ENCODE measurements at regions not wholly inside any gene's neighbourhood (a gene's known extent, or its start where the extent isn't known, plus 50 kb on each side); places are given as distances from the start of the nearest gene placed in this dataset.

DNA sequence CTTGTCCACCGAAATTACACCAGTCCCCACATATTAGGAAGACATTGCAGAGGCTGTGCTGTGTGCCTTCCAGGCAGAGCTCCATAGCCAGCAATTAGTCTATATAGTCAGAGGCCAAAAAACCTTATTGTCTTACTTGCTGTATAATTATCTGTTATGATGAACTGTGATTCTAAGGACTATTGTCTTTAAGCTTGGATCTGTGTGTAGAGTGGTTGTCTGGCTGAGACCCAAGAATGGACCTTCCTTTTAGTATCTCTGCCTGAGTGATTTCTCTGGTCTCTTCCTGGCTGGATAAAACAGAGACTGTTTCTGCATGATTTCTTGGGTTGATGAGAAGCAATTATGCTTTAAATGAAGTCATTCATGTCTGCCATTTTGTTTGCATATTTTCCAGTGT lies 465.3 kb downstream of the PRKD1 start:
- FAIRE-seq, result no peak
- no peak overlapping the region for H3K9ac ChIP-seq (ENCODE audit: low read length in 3 of 3)
- H3K4me1 ChIP-seq (ENCODE audit: control insufficient read depth in 2 of 3, insufficient read depth in 2 of 3, low read depth in 1 of 3, low read length in 3 of 3), result no peaks in the 10 kb centered on the region
- no peaks in the 10 kb centered on the region for H3K36me3 ChIP-seq (ENCODE audit: control insufficient read depth in 2 of 3, insufficient read depth in 3 of 3, low read length in 3 of 3)
- H3K27me3 ChIP-seq (ENCODE audit: control insufficient read depth, insufficient read depth, low read length), result no peaks in the 10 kb centered on the region
- DNase-seq, result no peak
- intact Hi-C loops (cut with DNase I), result no loop called here
- TF ChIP-seq CTCF (IDR thresholded peaks at IDR 0.05; ENCODE audit: borderline replicate concordance, extremely low read depth, insufficient read depth), result no peak
- H3K27ac ChIP-seq (ENCODE audit: low read depth in 2 of 2, low read length in 2 of 2), result no peak overlapping the region
- H3K9me3 ChIP-seq (ENCODE audit: control insufficient read depth in 2 of 3, insufficient read depth in 1 of 3, low read length in 3 of 3), result no peaks in the 10 kb centered on the region
- H3K4me3 ChIP-seq (ENCODE audit: low read length in 3 of 3), result no peak overlapping the region

GRCh38 chr14:29462772-29463171 lies 464.9 kb downstream of the PRKD1 start:
- H3K27ac ChIP-seq (ENCODE audit: low read depth in 2 of 2, low read length in 2 of 2), result no peak overlapping the region
- no peak overlapping the region for H3K9ac ChIP-seq (ENCODE audit: low read length in 3 of 3)
- no peak overlapping the region for H3K4me3 ChIP-seq (ENCODE audit: low read length in 3 of 3)
- TF ChIP-seq CTCF (IDR thresholded peaks at IDR 0.05; ENCODE audit: borderline replicate concordance, extremely low read depth, insufficient read depth), result no peak
- FAIRE-seq, result no peak
- H3K4me1 ChIP-seq (ENCODE audit: control insufficient read depth in 2 of 3, insufficient read depth in 2 of 3, low read depth in 1 of 3, low read length in 3 of 3), result no peaks in the 10 kb centered on the region
- no peaks in the 10 kb centered on the region for H3K9me3 ChIP-seq (ENCODE audit: control insufficient read depth in 2 of 3, insufficient read depth in 1 of 3, low read length in 3 of 3)
- no peaks in the 10 kb centered on the region for H3K36me3 ChIP-seq (ENCODE audit: control insufficient read depth in 2 of 3, insufficient read depth in 3 of 3, low read length in 3 of 3)
- H3K27me3 ChIP-seq (ENCODE audit: control insufficient read depth, insufficient read depth, low read length), result no peaks in the 10 kb centered on the region
- intact Hi-C loops (cut with DNase I), result no loop called here
- DNase-seq, result no peak

- no peak overlapping the region for H3K4me3 ChIP-seq (ENCODE audit: low read length in 3 of 3)
- intact Hi-C loops (cut with DNase I), result no loop called here
- FAIRE-seq (no peak), DNase-seq (no peak)
- TF ChIP-seq CTCF (IDR thresholded peaks at IDR 0.05; ENCODE audit: borderline replicate concordance, extremely low read depth, insufficient read depth), result no peak
- no peaks in the 10 kb centered on the region for H3K9me3 ChIP-seq (ENCODE audit: control insufficient read depth in 2 of 3, insufficient read depth in 1 of 3, low read length in 3 of 3)
- no peaks in the 10 kb centered on the region for H3K27me3 ChIP-seq (ENCODE audit: control insufficient read depth, insufficient read depth, low read length)
- no peaks in the 10 kb centered on the region for H3K36me3 ChIP-seq (ENCODE audit: control insufficient read depth in 2 of 3, insufficient read depth in 3 of 3, low read length in 3 of 3)
- no peaks in the 10 kb centered on the region for H3K4me1 ChIP-seq (ENCODE audit: control insufficient read depth in 2 of 3, insufficient read depth in 2 of 3, low read depth in 1 of 3, low read length in 3 of 3)
- no peak overlapping the region for H3K9ac ChIP-seq (ENCODE audit: low read length in 3 of 3)
- H3K27ac ChIP-seq (ENCODE audit: low read depth in 2 of 2, low read length in 2 of 2), result no peak overlapping the region
Observed at GRCh38 chr14:29463727-29464395, 463.8 kb downstream of the PRKD1 start.

DNA sequence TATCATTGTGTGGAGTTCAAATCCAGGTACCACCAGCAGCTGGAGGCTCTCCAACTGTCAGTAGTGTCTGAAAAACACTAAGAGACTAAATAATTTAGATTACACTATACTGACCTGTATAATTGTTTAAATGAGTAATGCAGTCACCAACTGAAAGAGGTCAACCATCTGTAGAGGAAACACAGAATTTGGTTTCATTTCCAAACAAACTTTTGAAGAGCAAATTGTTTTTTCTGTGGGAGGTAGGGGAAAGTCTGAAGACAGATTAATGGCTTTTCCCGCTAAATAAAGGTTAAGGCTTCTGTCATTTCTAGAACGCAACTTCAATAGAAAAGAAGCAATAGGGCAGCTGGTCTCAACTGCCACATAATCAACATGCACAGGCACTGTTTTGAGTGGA lies 462.6 kb downstream of the PRKD1 start:
- DNase-seq (no peak), FAIRE-seq (no peak)
- TF ChIP-seq CTCF (IDR thresholded peaks at IDR 0.05; ENCODE audit: borderline replicate concordance, extremely low read depth, insufficient read depth), result no peak
- intact Hi-C loops (cut with DNase I), result no loop called here
- H3K4me3 ChIP-seq (ENCODE audit: low read length in 3 of 3), result no peak overlapping the region
- no peaks in the 10 kb centered on the region for H3K4me1 ChIP-seq (ENCODE audit: control insufficient read depth in 2 of 3, insufficient read depth in 2 of 3, low read depth in 1 of 3, low read length in 3 of 3)
- no peaks in the 10 kb centered on the region for H3K27me3 ChIP-seq (ENCODE audit: control insufficient read depth, insufficient read depth, low read length)
- H3K27ac ChIP-seq (ENCODE audit: low read depth in 2 of 2, low read length in 2 of 2), result no peak overlapping the region
- H3K9ac ChIP-seq (ENCODE audit: low read length in 3 of 3), result no peak overlapping the region
- no peaks in the 10 kb centered on the region for H3K9me3 ChIP-seq (ENCODE audit: control insufficient read depth in 2 of 3, insufficient read depth in 1 of 3, low read length in 3 of 3)
- H3K36me3 ChIP-seq (ENCODE audit: control insufficient read depth in 2 of 3, insufficient read depth in 3 of 3, low read length in 3 of 3), result no peaks in the 10 kb centered on the region
